NCI-H146 treated with DMSO at 0.1 percent for 48 hours (cell line): ENCODE measurements at regions not wholly inside any gene's neighbourhood (a gene's known extent, or its start where the extent isn't known, plus 50 kb on each side); places are given as distances from the start of the nearest gene placed in this dataset.
"Not testable (repeated sequence)": the region's sequence is repeated elsewhere in the genome, so short reads cannot be mapped to it uniquely, and the experiment has no call there.

Source experiments
- DNase-seq: peaks from one replicate; lab custom pipeline; 2025; ENCODE audit not compliant: unreplicated experiment; lab: John Stamatoyannopoulos, UW

GRCh38 chr21:14617871-14618270 lies 71.8 kb upstream of the SAMSN1 start:
- DNase-seq: no peak

- no peak for DNase-seq
Observed at GRCh38 chr21:14617040-14617393, 70.9 kb upstream of the SAMSN1 start.

DNA sequence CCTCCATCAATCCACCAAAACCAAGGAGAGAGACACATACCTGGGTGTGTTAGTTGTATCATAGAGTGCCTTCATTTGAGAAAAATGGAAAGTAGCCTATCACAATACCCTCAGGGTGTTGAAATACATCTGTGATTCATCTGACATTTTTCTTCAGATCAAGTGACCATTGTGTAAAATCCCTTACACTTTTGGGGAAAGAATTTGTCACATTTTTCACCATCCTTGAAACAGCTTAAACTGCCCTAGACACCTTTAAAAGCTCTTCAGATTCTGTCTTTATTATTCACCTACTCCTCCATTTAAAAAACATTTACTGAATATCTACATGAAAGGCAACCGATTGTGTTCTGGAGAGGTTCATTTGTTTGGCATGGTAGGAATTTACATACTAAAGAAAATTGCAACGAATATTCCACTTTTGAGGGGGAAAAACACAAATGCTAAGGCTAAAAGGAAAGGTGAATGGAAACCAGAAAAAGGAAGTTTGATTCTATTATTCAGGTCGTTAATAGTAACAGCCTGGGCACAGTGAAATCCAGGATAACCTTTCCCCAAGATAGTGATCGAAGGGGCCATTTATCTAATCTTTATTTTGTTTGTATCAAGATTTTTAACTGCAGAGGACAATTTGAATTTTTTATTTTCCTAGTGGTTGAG lies 70.4 kb upstream of the SAMSN1 start:
- no peak for DNase-seq

GRCh38 chr21:14615359-14615974 lies 69.4 kb upstream of the SAMSN1 start:
- no peak for DNase-seq

GRCh38 chr21:14614287-14614686 lies 68.2 kb upstream of the SAMSN1 start:
- DNase-seq: no peak

GRCh38 chr21:14613486-14614224 lies 67.5 kb upstream of the SAMSN1 start:
- DNase-seq: no peak

DNA sequence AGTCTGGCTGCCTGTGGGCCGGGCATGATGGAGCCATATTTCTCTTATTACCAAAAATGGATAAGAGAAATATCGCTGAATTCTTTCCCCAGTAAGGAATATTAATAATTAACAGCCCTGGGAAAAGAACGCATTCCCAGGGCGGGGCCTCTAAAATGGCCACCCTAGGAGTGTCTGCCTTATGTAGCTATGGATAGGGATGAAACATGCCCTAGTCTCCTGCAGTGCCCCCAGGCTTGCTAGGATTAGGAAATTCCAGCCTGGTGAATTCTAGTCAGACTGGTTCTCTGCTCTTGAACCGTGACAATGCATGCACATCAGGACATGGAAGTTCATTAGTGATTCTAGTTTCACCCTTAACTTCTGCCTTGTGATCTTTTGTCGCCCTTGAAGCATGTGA lies 64.0 kb upstream of the SAMSN1 start:
- DNase-seq: not testable (repeated sequence)

DNA sequence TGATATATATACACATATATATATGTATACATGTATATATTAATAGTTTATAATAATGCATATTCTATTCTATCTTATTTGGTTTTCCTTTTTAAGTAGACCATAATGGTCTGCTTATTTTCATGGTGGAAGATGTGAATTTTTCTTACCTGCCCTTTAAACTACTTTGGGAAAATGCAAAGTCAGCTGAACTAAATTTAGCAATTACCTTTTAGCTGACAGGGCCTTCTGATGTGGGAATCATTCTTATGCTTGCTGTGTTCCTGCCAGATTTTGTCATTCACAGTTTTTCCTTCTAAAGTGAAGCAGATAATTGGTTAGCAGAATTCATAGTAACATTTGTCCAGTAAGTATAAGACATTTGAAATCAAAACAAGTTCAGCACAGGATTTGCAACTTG lies 63.2 kb upstream of the SAMSN1 start:
- DNase-seq: no peak

- no peak for DNase-seq
Observed at GRCh38 chr21:14607262-14607661, 61.1 kb upstream of the SAMSN1 start.

GRCh38 chr21:14603202-14603601 lies 57.1 kb upstream of the SAMSN1 start:
- DNase-seq: no peak

GRCh38 chr21:14602382-14602958 lies 56.4 kb upstream of the SAMSN1 start:
- no peak for DNase-seq

GRCh38 chr21:14600569-14601297 lies 54.6 kb upstream of the SAMSN1 start:
- no peak for DNase-seq

DNA sequence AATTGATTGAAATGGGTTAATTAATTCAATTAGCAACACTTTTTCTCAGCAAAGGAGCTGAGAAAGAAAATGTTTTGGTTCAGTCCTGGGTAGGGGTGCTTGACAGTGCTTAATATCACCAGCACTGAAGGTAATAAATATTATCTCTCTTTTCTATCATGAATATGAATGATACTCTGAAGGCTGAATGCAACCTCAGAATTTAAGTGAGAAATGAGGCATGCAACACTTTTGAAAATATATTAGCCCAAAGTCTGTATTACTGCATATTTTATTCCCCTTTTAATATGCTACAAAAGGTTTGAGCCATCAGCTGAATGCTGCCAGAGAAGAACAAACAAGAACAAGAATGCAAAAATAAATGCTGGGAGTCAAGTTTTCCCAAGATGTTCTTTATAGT lies 52.0 kb upstream of the SAMSN1 start:
- no peak for DNase-seq
